ENCODE measurements at regions not wholly inside any gene's neighbourhood (a gene's known extent, or its start where the extent isn't known, plus 50 kb on each side); places are given as distances from the start of the nearest gene placed in this dataset.

GRCh38 chr11:127478826-127479225 is 478.3 kb upstream of the KIRREL3 start:
- Mint-ChIP-seq H3K9me3 (ENCODE audit: unreplicated experiment) (no peaks in the 10 kb centered on the region), H3K36me3 (ENCODE audit: insufficient read depth, unreplicated experiment) (no peaks in the 10 kb centered on the region), H3K27ac (ENCODE audit: low read depth, unreplicated experiment) (no peak overlapping the region), H3K4me1 (ENCODE audit: insufficient read depth, unreplicated experiment) (no peaks in the 10 kb centered on the region), H3K4me3 (ENCODE audit: unreplicated experiment) (no peak overlapping the region), H3K27me3 (ENCODE audit: insufficient read depth, unreplicated experiment) (peaks cover 11% of the 10 kb centered on the region)
- ChIA-PET CTCF (interaction anchor here (1.5 kb wide), 1 partner anchor 8 kb away, joined by 5 read pairs; no protein-coding TSS in a partner anchor), POLR2A (no interaction called here)
- DNase-seq (ENCODE audit: unreplicated experiment), result no peak
- no peak for TF ChIP-seq CTCF (IDR thresholded peaks at IDR 0.05; ENCODE audit: unreplicated experiment)
- intact Hi-C loops (cut with micrococcal nuclease), result no loop called here
- no TSS peak for BruUV-seq (replicated peaks)

GRCh38 chr11:127474766-127475165 is 474.2 kb upstream of the KIRREL3 start:
- intact Hi-C loops (cut with micrococcal nuclease), result no loop called here
- DNase-seq (ENCODE audit: unreplicated experiment), result no peak
- H3K36me3 Mint-ChIP-seq (ENCODE audit: insufficient read depth, unreplicated experiment), result no peaks in the 10 kb centered on the region
- H3K27me3 Mint-ChIP-seq (ENCODE audit: insufficient read depth, unreplicated experiment), result peaks cover 11% of the 10 kb centered on the region
- no peak for TF ChIP-seq CTCF (IDR thresholded peaks at IDR 0.05; ENCODE audit: unreplicated experiment)
- ChIA-PET POLR2A (interaction anchor here (0.6 kb wide), 1 partner anchor 92 kb away, joined by 3 read pairs; no protein-coding TSS in a partner anchor), CTCF (interaction anchor here (0.8 kb wide), 1 partner anchor 11 kb away, joined by 3 read pairs; no protein-coding TSS in a partner anchor)
- no TSS peak for BruUV-seq (replicated peaks)
- H3K9me3 Mint-ChIP-seq (ENCODE audit: unreplicated experiment), result no peaks in the 10 kb centered on the region
- no peak overlapping the region for H3K27ac Mint-ChIP-seq (ENCODE audit: low read depth, unreplicated experiment)
- H3K4me3 Mint-ChIP-seq (ENCODE audit: unreplicated experiment), result no peak overlapping the region
- no peaks in the 10 kb centered on the region for H3K4me1 Mint-ChIP-seq (ENCODE audit: insufficient read depth, unreplicated experiment)

GRCh38 chr11:127472505-127472904 is 471.9 kb upstream of the KIRREL3 start:
- Mint-ChIP-seq H3K9me3 (ENCODE audit: unreplicated experiment) (no peaks in the 10 kb centered on the region), H3K4me1 (ENCODE audit: insufficient read depth, unreplicated experiment) (no peaks in the 10 kb centered on the region), H3K36me3 (ENCODE audit: insufficient read depth, unreplicated experiment) (no peaks in the 10 kb centered on the region), H3K4me3 (ENCODE audit: unreplicated experiment) (no peak overlapping the region), H3K27ac (ENCODE audit: low read depth, unreplicated experiment) (no peak overlapping the region), H3K27me3 (ENCODE audit: insufficient read depth, unreplicated experiment) (peaks cover 2% of the 10 kb centered on the region)
- no peak for TF ChIP-seq CTCF (IDR thresholded peaks at IDR 0.05; ENCODE audit: unreplicated experiment)
- POLR2A ChIA-PET, result no interaction called here
- CTCF ChIA-PET, result interaction anchor here (0.7 to 1.5 kb wide), 2 partner anchors 21 to 52 kb away, joined by 3 to 4 read pairs; no protein-coding TSS in a partner anchor
- no peak for DNase-seq (ENCODE audit: unreplicated experiment)
- intact Hi-C loops (cut with micrococcal nuclease), result no loop called here
- BruUV-seq (replicated peaks), result no TSS peak

GRCh38 chr11:127471662-127472061 is 471.1 kb upstream of the KIRREL3 start:
- Mint-ChIP-seq H3K27me3 (ENCODE audit: insufficient read depth, unreplicated experiment) (no peaks in the 10 kb centered on the region), H3K9me3 (ENCODE audit: unreplicated experiment) (no peaks in the 10 kb centered on the region), H3K36me3 (ENCODE audit: insufficient read depth, unreplicated experiment) (no peaks in the 10 kb centered on the region), H3K4me1 (ENCODE audit: insufficient read depth, unreplicated experiment) (no peaks in the 10 kb centered on the region), H3K4me3 (ENCODE audit: unreplicated experiment) (no peak overlapping the region), H3K27ac (ENCODE audit: low read depth, unreplicated experiment) (no peak overlapping the region)
- intact Hi-C loops (cut with micrococcal nuclease), result no loop called here
- TF ChIP-seq CTCF (IDR thresholded peaks at IDR 0.05; ENCODE audit: unreplicated experiment), result no peak
- ChIA-PET POLR2A (no interaction called here), CTCF (interaction anchor here (0.5 to 1.5 kb wide), 4 partner anchors 19 to 131 kb away, joined by 3 to 4 read pairs (median 3); no protein-coding TSS in a partner anchor)
- no TSS peak for BruUV-seq (replicated peaks)
- no peak for DNase-seq (ENCODE audit: unreplicated experiment)

Measured in MCF 10A (cell line).